ENCODE measurements at regions not wholly inside any gene's neighbourhood (a gene's known extent, or its start where the extent isn't known, plus 50 kb on each side); places are given as distances from the start of the nearest gene placed in this dataset.
"Not testable (repeated sequence)": the region's sequence is repeated elsewhere in the genome, so short reads cannot be mapped to it uniquely, and the experiment has no call there.

GRCh38 chr13:22933571-22934181, 247.1 kb upstream of the SGCG start:
- Histone ChIP-seq H3K36me3 (ENCODE audit: insufficient read depth, low read length) (no peaks in the 10 kb centered on the region), H3K4me3 (ENCODE audit: low read depth, low read length) (no peak overlapping the region), H3K4me1 (ENCODE audit: control insufficient read depth, insufficient read depth, low read length, unreplicated experiment) (no peaks in the 10 kb centered on the region), H3K27me3 (ENCODE audit: insufficient read depth, low read length) (no peaks in the 10 kb centered on the region), H3K27ac (ENCODE audit: low read depth, low read length) (no peak overlapping the region), H3K79me2 (ENCODE audit: control insufficient read depth, insufficient read depth, low read length, unreplicated experiment) (no peaks in the 10 kb centered on the region), H2AFZ (ENCODE audit: low read length, unreplicated experiment) (no peak overlapping the region)

- Histone ChIP-seq H3K36me3 (ENCODE audit: insufficient read depth, low read length) (no peaks in the 10 kb centered on the region), H3K27me3 (ENCODE audit: insufficient read depth, low read length) (no peaks in the 10 kb centered on the region), H3K27ac (ENCODE audit: low read depth, low read length) (no peak overlapping the region), H3K4me1 (ENCODE audit: control insufficient read depth, insufficient read depth, low read length, unreplicated experiment) (no peaks in the 10 kb centered on the region), H3K79me2 (ENCODE audit: control insufficient read depth, insufficient read depth, low read length, unreplicated experiment) (no peaks in the 10 kb centered on the region), H2AFZ (ENCODE audit: low read length, unreplicated experiment) (no peak overlapping the region), H3K4me3 (ENCODE audit: low read depth, low read length) (no peak overlapping the region)
These were observed 245.8 kb upstream of the SGCG start for GRCh38 chr13:22934744-22935523.

GRCh38 chr13:22936228-22936627, 244.6 kb upstream of the SGCG start:
- H2AFZ ChIP-seq (ENCODE audit: low read length, unreplicated experiment): no peak overlapping the region
- no peaks in the 10 kb centered on the region for H3K79me2 ChIP-seq (ENCODE audit: control insufficient read depth, insufficient read depth, low read length, unreplicated experiment)
- H3K27me3 ChIP-seq (ENCODE audit: insufficient read depth, low read length): no peaks in the 10 kb centered on the region

GRCh38 chr13:22937241-22937640, 243.5 kb upstream of the SGCG start:
- no peaks in the 10 kb centered on the region for H3K27me3 ChIP-seq (ENCODE audit: insufficient read depth, low read length)
- no peaks in the 10 kb centered on the region for H3K79me2 ChIP-seq (ENCODE audit: control insufficient read depth, insufficient read depth, low read length, unreplicated experiment)
- no peak overlapping the region for H3K27ac ChIP-seq (ENCODE audit: low read depth, low read length)
- H3K4me3 ChIP-seq (ENCODE audit: low read depth, low read length): no peak overlapping the region
- no peaks in the 10 kb centered on the region for H3K36me3 ChIP-seq (ENCODE audit: insufficient read depth, low read length)
- H2AFZ ChIP-seq (ENCODE audit: low read length, unreplicated experiment): no peak overlapping the region
- H3K4me1 ChIP-seq (ENCODE audit: control insufficient read depth, insufficient read depth, low read length, unreplicated experiment): no peaks in the 10 kb centered on the region

More at GRCh38 chr13:22936228-22936627, 244.6 kb upstream of the SGCG start:
- no peaks in the 10 kb centered on the region for H3K4me1 ChIP-seq (ENCODE audit: control insufficient read depth, insufficient read depth, low read length, unreplicated experiment)
- H3K4me3 ChIP-seq (ENCODE audit: low read depth, low read length): no peak overlapping the region
- no peaks in the 10 kb centered on the region for H3K36me3 ChIP-seq (ENCODE audit: insufficient read depth, low read length)
- no peak overlapping the region for H3K27ac ChIP-seq (ENCODE audit: low read depth, low read length)

GRCh38 chr13:22937953-22938352, 242.8 kb upstream of the SGCG start:
- H3K79me2 ChIP-seq (ENCODE audit: control insufficient read depth, insufficient read depth, low read length, unreplicated experiment): no peaks in the 10 kb centered on the region
- no peaks in the 10 kb centered on the region for H3K4me1 ChIP-seq (ENCODE audit: control insufficient read depth, insufficient read depth, low read length, unreplicated experiment)
- no peak overlapping the region for H3K4me3 ChIP-seq (ENCODE audit: low read depth, low read length)
- H3K27me3 ChIP-seq (ENCODE audit: insufficient read depth, low read length): no peaks in the 10 kb centered on the region
- no peak overlapping the region for H3K27ac ChIP-seq (ENCODE audit: low read depth, low read length)
- no peak overlapping the region for H2AFZ ChIP-seq (ENCODE audit: low read length, unreplicated experiment)
- H3K36me3 ChIP-seq (ENCODE audit: insufficient read depth, low read length): no peaks in the 10 kb centered on the region

- no peaks in the 10 kb centered on the region for H3K4me1 ChIP-seq (ENCODE audit: control insufficient read depth, insufficient read depth, low read length, unreplicated experiment)
- no peak overlapping the region for H3K27ac ChIP-seq (ENCODE audit: low read depth, low read length)
- no peaks in the 10 kb centered on the region for H3K27me3 ChIP-seq (ENCODE audit: insufficient read depth, low read length)
- H3K4me3 ChIP-seq (ENCODE audit: low read depth, low read length): no peak overlapping the region
- H3K79me2 ChIP-seq (ENCODE audit: control insufficient read depth, insufficient read depth, low read length, unreplicated experiment): no peaks in the 10 kb centered on the region
- no peak overlapping the region for H2AFZ ChIP-seq (ENCODE audit: low read length, unreplicated experiment)
- no peaks in the 10 kb centered on the region for H3K36me3 ChIP-seq (ENCODE audit: insufficient read depth, low read length)
These were observed 242.2 kb upstream of the SGCG start for GRCh38 chr13:22938576-22938975.

- no peaks in the 10 kb centered on the region for H3K36me3 ChIP-seq (ENCODE audit: insufficient read depth, low read length)
- no peak overlapping the region for H3K4me3 ChIP-seq (ENCODE audit: low read depth, low read length)
- H2AFZ ChIP-seq (ENCODE audit: low read length, unreplicated experiment): no peak overlapping the region
- no peak overlapping the region for H3K27ac ChIP-seq (ENCODE audit: low read depth, low read length)
- no peaks in the 10 kb centered on the region for H3K79me2 ChIP-seq (ENCODE audit: control insufficient read depth, insufficient read depth, low read length, unreplicated experiment)
- no peaks in the 10 kb centered on the region for H3K27me3 ChIP-seq (ENCODE audit: insufficient read depth, low read length)
- no peaks in the 10 kb centered on the region for H3K4me1 ChIP-seq (ENCODE audit: control insufficient read depth, insufficient read depth, low read length, unreplicated experiment)
These were observed 241.6 kb upstream of the SGCG start for GRCh38 chr13:22939157-22939556.

- Histone ChIP-seq H3K4me1 (ENCODE audit: control insufficient read depth, insufficient read depth, low read length, unreplicated experiment) (no peaks in the 10 kb centered on the region), H2AFZ (ENCODE audit: low read length, unreplicated experiment) (no peak overlapping the region), H3K27me3 (ENCODE audit: insufficient read depth, low read length) (no peaks in the 10 kb centered on the region), H3K4me3 (ENCODE audit: low read depth, low read length) (no peak overlapping the region), H3K36me3 (ENCODE audit: insufficient read depth, low read length) (no peaks in the 10 kb centered on the region), H3K27ac (ENCODE audit: low read depth, low read length) (no peak overlapping the region), H3K79me2 (ENCODE audit: control insufficient read depth, insufficient read depth, low read length, unreplicated experiment) (no peaks in the 10 kb centered on the region)
These were observed 240.6 kb upstream of the SGCG start for GRCh38 chr13:22940090-22940710.

GRCh38 chr13:22940736-22941135, 240.0 kb upstream of the SGCG start:
- Histone ChIP-seq H3K36me3 (ENCODE audit: insufficient read depth, low read length) (no peaks in the 10 kb centered on the region), H3K4me3 (ENCODE audit: low read depth, low read length) (no peak overlapping the region), H3K27ac (ENCODE audit: low read depth, low read length) (no peak overlapping the region), H3K27me3 (ENCODE audit: insufficient read depth, low read length) (no peaks in the 10 kb centered on the region), H2AFZ (ENCODE audit: low read length, unreplicated experiment) (no peak overlapping the region), H3K79me2 (ENCODE audit: control insufficient read depth, insufficient read depth, low read length, unreplicated experiment) (no peaks in the 10 kb centered on the region), H3K4me1 (ENCODE audit: control insufficient read depth, insufficient read depth, low read length, unreplicated experiment) (no peaks in the 10 kb centered on the region)

- not testable (repeated sequence) for H3K79me2 ChIP-seq (ENCODE audit: control insufficient read depth, insufficient read depth, low read length, unreplicated experiment); H2AFZ ChIP-seq (ENCODE audit: low read length, unreplicated experiment); H3K27me3 ChIP-seq (ENCODE audit: insufficient read depth, low read length); H3K27ac ChIP-seq (ENCODE audit: low read depth, low read length); H3K36me3 ChIP-seq (ENCODE audit: insufficient read depth, low read length); H3K4me1 ChIP-seq (ENCODE audit: control insufficient read depth, insufficient read depth, low read length, unreplicated experiment); H3K4me3 ChIP-seq (ENCODE audit: low read depth, low read length)
These were observed 239.3 kb upstream of the SGCG start for GRCh38 chr13:22941495-22941894.

- H3K36me3 ChIP-seq (ENCODE audit: insufficient read depth, low read length); H3K27ac ChIP-seq (ENCODE audit: low read depth, low read length); H3K79me2 ChIP-seq (ENCODE audit: control insufficient read depth, insufficient read depth, low read length, unreplicated experiment); H3K27me3 ChIP-seq (ENCODE audit: insufficient read depth, low read length); H3K4me1 ChIP-seq (ENCODE audit: control insufficient read depth, insufficient read depth, low read length, unreplicated experiment); H2AFZ ChIP-seq (ENCODE audit: low read length, unreplicated experiment); H3K4me3 ChIP-seq (ENCODE audit: low read depth, low read length): not testable (repeated sequence)
These were observed 237.9 kb upstream of the SGCG start for GRCh38 chr13:22942831-22943230.
